Heart left ventricle (tissue), 16 donors: ENCODE measurements at regions not wholly inside any gene's neighbourhood (a gene's known extent, or its start where the extent isn't known, plus 50 kb on each side); places are given as distances from the start of the nearest gene placed in this dataset.
A peak's percentile ranks its signal among the peaks of the same experiment; 100 is the strongest.

ENCODE experiments used
- ATAC-seq, 4 donors: fragments of 200-7000 bp; cut with Tn5 transposase; one replicate each; pipeline ENCODE4 v1.9.1; 2020 to 2022; ENCODE audit warnings: moderate library complexity in 4 of 4, mild to moderate bottlenecking in 3 of 4, moderate number of reproducible peaks in 1 of 4
- DNase-seq, 5 donors: peaks; one replicate each; pipeline ENCODE4 v3.0.0-alpha.2; 2020
- H3K27ac ChIP-seq, 12 donors: fragments of 200-600 bp; sonication (generic) in 4 of 12; one replicate each; pipeline versions ENCODE4 v1.5.0 to v1.8.0; 2016 to 2022; ENCODE audit warnings: mild to moderate bottlenecking in 2 of 12
- H3K27me3 ChIP-seq, 9 donors: fragments of 200-600 bp; sonication (generic) in 2 of 9; one replicate each; pipeline versions ENCODE4 v1.5.1 to v1.8.0; 2016 to 2022; ENCODE audit warnings: mild to moderate bottlenecking in 3 of 9
- H3K36me3 ChIP-seq, 9 donors: fragments of 200-600 bp; sonication (generic) in 2 of 9; one replicate each; pipeline versions ENCODE4 v1.5.0 to v1.8.0; 2018 to 2022; ENCODE audit warnings: mild to moderate bottlenecking in 2 of 9
- H3K4me1 ChIP-seq, 12 donors: fragments of 200-600 bp; sonication (generic) in 4 of 12; one replicate each; pipeline versions ENCODE4 v1.5.0 to v1.8.0; 2016 to 2022; ENCODE audit warnings: mild to moderate bottlenecking in 3 of 12
- H3K4me3 ChIP-seq, 12 donors: fragments of 200-600 bp; sonication (generic) in 4 of 12; one replicate each; pipeline versions ENCODE4 v1.5.0 to v1.8.0; 2017 to 2022; ENCODE audit warnings: mild to moderate bottlenecking in 9 of 12, moderate library complexity in 4 of 12
- H3K9me3 ChIP-seq, 12 donors: fragments of 200-600 bp; sonication (generic) in 4 of 12; one replicate each; pipeline versions ENCODE4 v1.5.0 to v1.8.0; 2016 to 2022; ENCODE audit warnings: mild to moderate bottlenecking in 1 of 12
- CTCF ChIP-seq, 12 donors: fragments of 200-600 bp; sonication (generic) in 4 of 12; IDR thresholded peaks; one replicate each; pipeline versions ENCODE4 v1.5.0 to v1.8.0; 2018 to 2022; ENCODE audit warnings: antibody characterized with exemption in 12 of 12, mild to moderate bottlenecking in 5 of 12
- POLR2A ChIP-seq, 2 donors: fragments of 450-650 bp; IDR thresholded peaks; one replicate each; pipeline ENCODE4 v1.6.1; 2017; ENCODE audit warnings: antibody characterized with exemption in 2 of 2, mild to moderate bottlenecking in 2 of 2, moderate library complexity in 2 of 2
- WGBS, 4 donors: extraction: QIAGEN DNeasy Blood & Tissue Kit in 2 of 4; methylation state at CpG; one replicate each; pipeline versions ENCODE4 v1.1.5 to v1.1.7; 2013 to 2018; 5-methylcytosine and 5-hydroxymethylcytosine counted together
- intact Hi-C, 10 donors: fragments of 100-400 bp; cut with DNase I; formaldehyde crosslinking; loops; one replicate each; pipeline versions ENCODE4 v1.11.1 to v1.14.2; 2022
- donor health status: ischemic (EF 13 %, LVEDD 7.1; RV severe dilation, severe dysfunction).
- donor health status: healthy with polysubstance abuse.
- donor health status: DM: no; HTN: yes; CAD: no.
- donor health status: DM: no; HTN: no; CAD: no.
- donor health status: ischemic (EF 25% LVEDD 6.9; RV normal size, moderate dysfunction).
- donor health status: ischemic (EF 25% LVEDD 5.7; RV mildly dilated, moderate dysfunction).
- donor health status: healthy.
- donor health status: DM: yes; HTN: yes; CAD: no.
- donor health status: ischemic (EF 35%, LVEDD 5.7; RV mildly dilated, moderate dysfunction).
- donor health status: nonischemic (EF 11% LVEDD 7.7; RV severe dilation, severe dysfunction).
- donor health status: DM: yes; HTN: yes; CAD: no.
- donor health status: PGD.
- donor health status: ischemic (EF 29% LVEDD 5.4; RV normal size, mild dysfunction).
- donor health status: nonischemic (EF 23%, LVEDD 6.1; RV moderate dilation, normal function).

GRCh38 chr1:110788673-110789072 lies 84.3 kb upstream of the CD53 start:
- Histone ChIP-seq H3K4me3 (no peak overlapping the region), H3K9me3 (peaks cover 0 to 17% (median 7%) of the 10 kb centered on the region in 12 donors), H3K27me3 (peaks cover 0 to 18% (median 0%) of the 10 kb centered on the region in 9 donors), H3K27ac (peak overlapping the region in 1 of 12 donors; percentile 82), H3K4me1 (peaks cover 0 to 19% (median 0%) of the 10 kb centered on the region in 12 donors), H3K36me3 (no peaks in the 10 kb centered on the region)
- no peak for DNase-seq
- intact Hi-C loops: loop anchor here in 4 of 10 donors (10.0 kb wide), 2 partner anchors 234 to 264 kb away; no protein-coding TSS in a partner anchor
- no peak for ATAC-seq
- WGBS, 4 donors: 71 to 83% (median 80%) methylated on average over 2 of the region's 2 CpGs
- no peak for TF ChIP-seq CTCF (IDR thresholded peaks at IDR 0.05)
- TF ChIP-seq POLR2A (IDR thresholded peaks at IDR 0.05): no peak

GRCh38 chr1:110787328-110788071 lies 85.4 kb upstream of the CD53 start:
- H3K9me3 ChIP-seq: peaks cover 0 to 12% (median 7%) of the 10 kb centered on the region in 12 donors
- no peaks in the 10 kb centered on the region for H3K36me3 ChIP-seq
- WGBS, 4 donors: 38 to 56% (median 42%) methylated on average over 3 of the region's 3 CpGs
- peaks cover 0 to 20% (median 0%) of the 10 kb centered on the region in 9 donors for H3K27me3 ChIP-seq
- DNase-seq (no peak), ATAC-seq (no peak)
- TF ChIP-seq CTCF (IDR thresholded peaks at IDR 0.05) (no peak), POLR2A (IDR thresholded peaks at IDR 0.05) (no peak)
- intact Hi-C loops: loop anchor here in 4 of 10 donors (10.0 kb wide), 2 partner anchors 233 to 263 kb away; no protein-coding TSS in a partner anchor
- H3K4me3 ChIP-seq: no peak overlapping the region
- H3K4me1 ChIP-seq: peaks cover 0 to 19% (median 0%) of the 10 kb centered on the region in 12 donors
- H3K27ac ChIP-seq: peak overlapping the region in 1 of 12 donors; percentile 82

- peaks cover 0 to 12% (median 7%) of the 10 kb centered on the region in 12 donors for H3K9me3 ChIP-seq
- H3K27ac ChIP-seq: peak overlapping the region in 1 of 12 donors; percentile 82
- WGBS, 4 donors: 48 to 70% (median 50%) methylated on average over 3 of the region's 3 CpGs
- peaks cover 0 to 20% (median 0%) of the 10 kb centered on the region in 9 donors for H3K27me3 ChIP-seq
- intact Hi-C loops: loop anchor here in 4 of 10 donors (10.0 kb wide), 2 partner anchors 232 to 262 kb away; no protein-coding TSS in a partner anchor
- peaks cover 0 to 19% (median 0%) of the 10 kb centered on the region in 12 donors for H3K4me1 ChIP-seq
- H3K36me3 ChIP-seq: no peaks in the 10 kb centered on the region
- no peak for DNase-seq
- ATAC-seq: no peak
- no peak overlapping the region for H3K4me3 ChIP-seq
- TF ChIP-seq CTCF (IDR thresholded peaks at IDR 0.05) (no peak), POLR2A (IDR thresholded peaks at IDR 0.05) (no peak)
Observed at GRCh38 chr1:110786802-110787327, 86.1 kb upstream of the CD53 start.

- ATAC-seq: no peak
- TF ChIP-seq POLR2A (IDR thresholded peaks at IDR 0.05): no peak
- TF ChIP-seq CTCF (IDR thresholded peaks at IDR 0.05): no peak
- Histone ChIP-seq H3K27ac (no peak overlapping the region), H3K27me3 (peaks cover 0 to 21% (median under 1%) of the 10 kb centered on the region in 9 donors), H3K4me1 (peaks cover 0 to 19% (median 0%) of the 10 kb centered on the region in 12 donors), H3K9me3 (peaks cover 0 to 12% (median 7%) of the 10 kb centered on the region in 12 donors), H3K36me3 (no peaks in the 10 kb centered on the region), H3K4me3 (no peak overlapping the region)
- 46 to 71% (median 59%) methylated on average over 2 of the region's 2 CpGs for WGBS, 4 donors
- intact Hi-C loops: loop anchor here in 4 of 10 donors (10.0 kb wide), 2 partner anchors 231 to 261 kb away; no protein-coding TSS in a partner anchor
- DNase-seq: no peak
Observed at GRCh38 chr1:110785612-110786011, 87.3 kb upstream of the CD53 start.
